ENCODE measurements at regions not wholly inside any gene's neighbourhood (a gene's known extent, or its start where the extent isn't known, plus 50 kb on each side); places are given as distances from the start of the nearest gene placed in this dataset.

GRCh38 chr10:64502936-64503335 lies 981.7 kb downstream of the REEP3 start:
- Mint-ChIP-seq H3K36me3 (no peaks in the 10 kb centered on the region), H3K4me3 (no peak overlapping the region), H3K4me1 (no peaks in the 10 kb centered on the region)

GRCh38 chr10:64503429-64503828 lies 982.2 kb downstream of the REEP3 start:
- no peaks in the 10 kb centered on the region for H3K36me3 Mint-ChIP-seq
- CTCF ChIA-PET, result no interaction called here

More at GRCh38 chr10:64502936-64503335, 981.7 kb downstream of the REEP3 start:
- Mint-ChIP-seq H3K9me3 (peaks cover 1% of the 10 kb centered on the region), H3K27ac (no peak overlapping the region), H3K27me3 (no peaks in the 10 kb centered on the region)
- CTCF ChIA-PET, result no interaction called here
- DNase-seq, result no peak

GRCh38 chr10:64505501-64505900 lies 984.3 kb downstream of the REEP3 start:
- H3K9me3 Mint-ChIP-seq, result peaks cover 1% of the 10 kb centered on the region
- H3K36me3 Mint-ChIP-seq, result no peaks in the 10 kb centered on the region
- H3K27me3 Mint-ChIP-seq, result no peaks in the 10 kb centered on the region
- CTCF ChIA-PET, result no interaction called here
- no peak for DNase-seq
- no peak overlapping the region for H3K27ac Mint-ChIP-seq
- H3K4me3 Mint-ChIP-seq, result no peak overlapping the region
- no peaks in the 10 kb centered on the region for H3K4me1 Mint-ChIP-seq

More at GRCh38 chr10:64503429-64503828, 982.2 kb downstream of the REEP3 start:
- no peaks in the 10 kb centered on the region for H3K27me3 Mint-ChIP-seq
- DNase-seq, result no peak
- H3K9me3 Mint-ChIP-seq, result peaks cover 1% of the 10 kb centered on the region
- no peaks in the 10 kb centered on the region for H3K4me1 Mint-ChIP-seq
- H3K4me3 Mint-ChIP-seq, result no peak overlapping the region
- H3K27ac Mint-ChIP-seq, result no peak overlapping the region

GRCh38 chr10:64506963-64507362 lies 985.8 kb downstream of the REEP3 start:
- no peak for DNase-seq
- H3K9me3 Mint-ChIP-seq, result peaks cover under 1% of the 10 kb centered on the region
- H3K4me3 Mint-ChIP-seq, result no peak overlapping the region
- CTCF ChIA-PET, result no interaction called here
- H3K4me1 Mint-ChIP-seq, result no peaks in the 10 kb centered on the region
- H3K27me3 Mint-ChIP-seq, result no peaks in the 10 kb centered on the region
- no peaks in the 10 kb centered on the region for H3K36me3 Mint-ChIP-seq
- H3K27ac Mint-ChIP-seq, result no peak overlapping the region

- no peaks in the 10 kb centered on the region for H3K36me3 Mint-ChIP-seq
- CTCF ChIA-PET, result no interaction called here
- no peak for DNase-seq
- H3K27ac Mint-ChIP-seq, result no peak overlapping the region
- H3K4me3 Mint-ChIP-seq, result no peak overlapping the region
- no peaks in the 10 kb centered on the region for H3K27me3 Mint-ChIP-seq
- H3K9me3 Mint-ChIP-seq, result no peaks in the 10 kb centered on the region
- H3K4me1 Mint-ChIP-seq, result no peaks in the 10 kb centered on the region
These were observed 986.4 kb downstream of the REEP3 start for GRCh38 chr10:64507651-64508028.

- no peak overlapping the region for H3K27ac Mint-ChIP-seq
- DNase-seq, result no peak
- H3K27me3 Mint-ChIP-seq, result no peaks in the 10 kb centered on the region
- H3K4me1 Mint-ChIP-seq, result no peaks in the 10 kb centered on the region
- H3K36me3 Mint-ChIP-seq, result no peaks in the 10 kb centered on the region
- no peak overlapping the region for H3K4me3 Mint-ChIP-seq
- CTCF ChIA-PET, result no interaction called here
- no peaks in the 10 kb centered on the region for H3K9me3 Mint-ChIP-seq
These were observed 986.9 kb downstream of the REEP3 start for GRCh38 chr10:64508029-64508661.

- CTCF ChIA-PET, result no interaction called here
- Mint-ChIP-seq H3K9me3 (no peaks in the 10 kb centered on the region), H3K4me1 (no peaks in the 10 kb centered on the region)
These were observed 994.9 kb downstream of the REEP3 start for GRCh38 chr10:64515970-64516699.

GRCh38 chr10:64518456-64518855 lies 997.3 kb downstream of the REEP3 start:
- H3K27ac Mint-ChIP-seq, result no peak overlapping the region
- H3K4me3 Mint-ChIP-seq, result no peak overlapping the region
- H3K36me3 Mint-ChIP-seq, result no peaks in the 10 kb centered on the region
- no peaks in the 10 kb centered on the region for H3K9me3 Mint-ChIP-seq
- H3K4me1 Mint-ChIP-seq, result no peaks in the 10 kb centered on the region
- CTCF ChIA-PET, result no interaction called here
- no peak for DNase-seq
- no peaks in the 10 kb centered on the region for H3K27me3 Mint-ChIP-seq

More at GRCh38 chr10:64515970-64516699, 994.9 kb downstream of the REEP3 start:
- no peak for DNase-seq
- Mint-ChIP-seq H3K4me3 (no peak overlapping the region), H3K27me3 (no peaks in the 10 kb centered on the region), H3K36me3 (no peaks in the 10 kb centered on the region), H3K27ac (no peak overlapping the region)

GRCh38 chr10:64519427-64519826 lies 998.2 kb downstream of the REEP3 start:
- CTCF ChIA-PET, result no interaction called here
- Mint-ChIP-seq H3K36me3 (no peaks in the 10 kb centered on the region), H3K4me1 (no peaks in the 10 kb centered on the region), H3K27ac (no peak overlapping the region), H3K4me3 (no peak overlapping the region), H3K27me3 (no peaks in the 10 kb centered on the region), H3K9me3 (no peaks in the 10 kb centered on the region)
- no peak for DNase-seq

- no peaks in the 10 kb centered on the region for H3K4me1 Mint-ChIP-seq
- no peak overlapping the region for H3K4me3 Mint-ChIP-seq
- no peak for DNase-seq
- no peaks in the 10 kb centered on the region for H3K9me3 Mint-ChIP-seq
- H3K27ac Mint-ChIP-seq, result no peak overlapping the region
- no peaks in the 10 kb centered on the region for H3K27me3 Mint-ChIP-seq
- CTCF ChIA-PET, result no interaction called here
- H3K36me3 Mint-ChIP-seq, result no peaks in the 10 kb centered on the region
These were observed 998.6 kb downstream of the REEP3 start for GRCh38 chr10:64519831-64520230.

GRCh38 chr10:64523065-64523759 lies 1002.0 kb downstream of the REEP3 start:
- Mint-ChIP-seq H3K9me3 (no peaks in the 10 kb centered on the region), H3K36me3 (no peaks in the 10 kb centered on the region), H3K27ac (no peak overlapping the region), H3K4me1 (no peaks in the 10 kb centered on the region), H3K27me3 (no peaks in the 10 kb centered on the region), H3K4me3 (no peak overlapping the region)
- DNase-seq, result no peak
- CTCF ChIA-PET, result no interaction called here

GRCh38 chr10:64528294-64529002 lies 1007.2 kb downstream of the REEP3 start:
- no peaks in the 10 kb centered on the region for H3K27me3 Mint-ChIP-seq
- no peak overlapping the region for H3K4me3 Mint-ChIP-seq

GRCh38 chr10:64529003-64529350 lies 1007.8 kb downstream of the REEP3 start:
- Mint-ChIP-seq H3K9me3 (no peaks in the 10 kb centered on the region), H3K4me3 (no peak overlapping the region), H3K4me1 (no peaks in the 10 kb centered on the region), H3K36me3 (no peaks in the 10 kb centered on the region), H3K27ac (no peak overlapping the region), H3K27me3 (no peaks in the 10 kb centered on the region)
- CTCF ChIA-PET, result no interaction called here
- DNase-seq, result no peak

More at GRCh38 chr10:64528294-64529002, 1007.2 kb downstream of the REEP3 start:
- Mint-ChIP-seq H3K36me3 (no peaks in the 10 kb centered on the region), H3K4me1 (no peaks in the 10 kb centered on the region), H3K27ac (no peak overlapping the region), H3K9me3 (no peaks in the 10 kb centered on the region)
- CTCF ChIA-PET, result no interaction called here
- no peak for DNase-seq

GRCh38 chr10:64534616-64535015 lies 1013.4 kb downstream of the REEP3 start:
- CTCF ChIA-PET, result no interaction called here
- no peak overlapping the region for H3K4me3 Mint-ChIP-seq

More at GRCh38 chr10:64534616-64535015, 1013.4 kb downstream of the REEP3 start:
- no peak for DNase-seq
- Mint-ChIP-seq H3K4me1 (no peaks in the 10 kb centered on the region), H3K36me3 (no peaks in the 10 kb centered on the region), H3K27me3 (no peaks in the 10 kb centered on the region), H3K27ac (no peak overlapping the region), H3K9me3 (no peaks in the 10 kb centered on the region)

All from activated naive CD4-positive, alpha-beta T cell treated with anti-CD3 and anti-CD28 coated beads, Interleukin-2, amount 10 ng/mL, durations not matched to agents 7 days and 5 days (primary cell).